Cardiac muscle cell (in vitro differentiated cells and primary cell): ENCODE measurements at regions not wholly inside any gene's neighbourhood (a gene's known extent, or its start where the extent isn't known, plus 50 kb on each side); places are given as distances from the start of the nearest gene placed in this dataset.
A peak's percentile ranks its signal among the peaks of the same experiment; 100 is the strongest.
"Not testable (repeated sequence)": the region's sequence is repeated elsewhere in the genome, so short reads cannot be mapped to it uniquely, and the experiment has no call there.

Experiments used
- DNase-seq, 2 donors: peaks; one replicate each; pipeline versions ENCODE4 v3.0.0 to v3.0.0-alpha.2; 2010 to 2017; ENCODE audit warnings: low read depth in 1 of 2, low spot score in 1 of 2
- H3K27ac ChIP-seq: fragments of 200-600 bp; sonication (generic); 2 replicates; pipeline ENCODE4 v1.5.1; 2016
- H3K27me3 ChIP-seq: fragments of 200-600 bp; sonication (generic); 2 replicates; pipeline ENCODE4 v1.6.0; 2016; ENCODE audit warnings: control low read depth
- H3K36me3 ChIP-seq: fragments of 200-600 bp; sonication (generic); 2 replicates; pipeline ENCODE4 v1.5.1; 2016; ENCODE audit warnings: control low read depth
- H3K4me1 ChIP-seq: fragments of 200-600 bp; sonication (generic); 2 replicates; pipeline ENCODE4 v1.8.1; 2017; ENCODE audit warnings: low read depth, mild to moderate bottlenecking, mixed run types
- H3K4me3 ChIP-seq: fragments of 200-600 bp; sonication (generic); 2 replicates; pipeline ENCODE4 v1.5.1; 2016; ENCODE audit warnings: mild to moderate bottlenecking
- H3K9me3 ChIP-seq: fragments of 200-600 bp; sonication (generic); 2 replicates; pipeline ENCODE4 v1.5.1; 2017; ENCODE audit warnings: low read depth, mild to moderate bottlenecking, control low read depth
- CTCF ChIP-seq: IDR thresholded peaks from 2 replicates; pipeline ENCODE4 v1.5.1; 2012; ENCODE audit warnings: low read depth, mild to moderate bottlenecking, low read length

GRCh38 chr15:75792236-75792635, 51.0 kb upstream of the UBE2Q2 start:
- not testable (repeated sequence) for DNase-seq, H3K36me3 ChIP-seq, H3K9me3 ChIP-seq

DNA sequence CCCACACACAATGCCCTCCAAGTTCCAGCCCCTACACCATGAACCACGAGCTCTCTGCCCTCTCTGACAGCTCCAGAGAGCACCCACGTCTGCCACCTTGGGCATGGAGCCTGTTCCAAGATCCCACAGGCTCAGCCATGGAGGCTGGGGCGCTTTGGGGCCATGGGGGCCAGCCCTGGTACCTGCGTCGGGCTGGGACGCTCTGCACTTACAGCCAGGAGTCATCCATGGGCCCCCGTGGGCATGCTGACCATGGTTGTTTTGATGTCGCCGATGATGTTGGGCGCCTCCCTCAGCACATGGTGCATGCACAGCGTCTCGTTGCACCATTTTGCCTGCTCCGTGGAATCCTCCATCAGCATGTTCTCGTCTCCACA, 51.9 kb upstream of the UBE2Q2 start:
- no peak for DNase-seq
- no peaks in the 10 kb centered on the region for H3K36me3 ChIP-seq
- no peak overlapping the region for H3K4me3 ChIP-seq
- H3K27ac ChIP-seq, result no peak overlapping the region
- peaks cover 46% of the 10 kb centered on the region for H3K27me3 ChIP-seq
- no peaks in the 10 kb centered on the region for H3K4me1 ChIP-seq
- no peaks in the 10 kb centered on the region for H3K9me3 ChIP-seq
- no peak for TF ChIP-seq CTCF

More at GRCh38 chr15:75792236-75792635, 51.0 kb upstream of the UBE2Q2 start:
- H3K4me3 ChIP-seq, H3K4me1 ChIP-seq, H3K27ac ChIP-seq: not testable (repeated sequence)
- H3K27me3 ChIP-seq, result peaks cover 36% of the 10 kb centered on the region

DNA sequence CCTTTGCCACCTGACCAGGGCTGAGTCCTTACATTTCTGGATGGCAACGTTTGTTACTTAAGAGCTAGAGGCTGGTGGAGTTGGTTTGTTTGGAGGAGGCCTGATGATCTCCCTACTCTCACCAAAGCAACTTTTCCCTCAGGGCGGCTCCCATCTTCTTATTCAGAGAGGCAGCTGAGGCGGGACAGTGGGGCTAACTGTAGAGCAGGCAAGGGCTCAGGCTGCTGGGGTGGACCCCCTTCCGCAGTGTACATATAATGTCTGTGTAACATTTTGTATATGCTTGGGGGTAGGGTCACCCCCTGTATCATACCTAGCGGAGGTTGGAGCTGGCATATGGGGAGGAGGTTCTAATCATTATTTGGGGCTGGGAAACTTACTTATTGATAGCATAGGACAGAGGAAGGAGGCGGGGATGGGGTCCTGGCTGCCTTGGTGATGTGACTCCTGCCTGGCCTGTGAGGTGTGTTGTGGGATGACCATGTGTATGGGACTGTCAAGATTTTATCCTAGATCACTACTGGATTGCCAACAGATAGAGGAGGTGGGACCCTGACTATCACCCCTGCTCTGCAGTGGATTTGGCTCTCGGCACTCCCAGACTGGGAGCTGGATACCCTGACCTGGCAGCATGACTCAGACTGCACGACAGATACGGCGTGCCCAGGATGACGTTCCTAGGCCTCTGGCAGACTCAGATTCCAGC, 52.5 kb upstream of the UBE2Q2 start:
- no peak overlapping the region for H3K27ac ChIP-seq
- TF ChIP-seq CTCF, result no peak
- no peaks in the 10 kb centered on the region for H3K36me3 ChIP-seq
- H3K4me1 ChIP-seq, result no peaks in the 10 kb centered on the region
- H3K27me3 ChIP-seq, result peaks cover 49% of the 10 kb centered on the region
- H3K9me3 ChIP-seq, result no peaks in the 10 kb centered on the region
- DNase-seq, result no peak
- no peak overlapping the region for H3K4me3 ChIP-seq

DNA sequence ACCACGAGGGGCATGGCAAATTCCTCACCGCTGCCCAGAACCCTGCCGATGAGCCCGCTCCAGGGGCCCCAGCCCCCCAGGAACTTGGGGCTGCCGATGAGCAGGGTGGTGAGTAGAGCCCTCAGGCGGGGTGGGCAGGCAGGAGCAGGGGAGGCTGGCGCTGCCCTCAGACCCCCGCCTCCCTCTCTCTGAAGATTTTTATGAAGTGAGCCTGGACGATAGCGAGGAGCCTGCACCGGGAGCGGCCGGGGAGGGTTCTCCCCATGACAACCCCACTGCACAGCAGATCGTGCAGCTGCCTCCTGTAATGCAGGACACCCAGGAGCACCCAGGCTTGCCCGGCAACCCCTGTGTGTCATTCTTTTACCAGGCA, 56.7 kb upstream of the UBE2Q2 start:
- Histone ChIP-seq H3K27me3 (peaks cover 56% of the 10 kb centered on the region), H3K27ac (no peak overlapping the region), H3K4me1 (no peaks in the 10 kb centered on the region), H3K4me3 (peak overlapping the region; percentile 2), H3K9me3 (no peaks in the 10 kb centered on the region), H3K36me3 (no peaks in the 10 kb centered on the region)
- TF ChIP-seq CTCF, result no peak
- no peak for DNase-seq

GRCh38 chr15:75785771-75786574, 57.3 kb upstream of the UBE2Q2 start:
- H3K27me3 ChIP-seq, result peaks cover 53% of the 10 kb centered on the region
- DNase-seq, result peak; percentile 21 to 78
- no peaks in the 10 kb centered on the region for H3K4me1 ChIP-seq
- H3K4me3 ChIP-seq, result peak overlapping the region; percentile 2
- TF ChIP-seq CTCF, result no peak
- no peak overlapping the region for H3K27ac ChIP-seq
- no peaks in the 10 kb centered on the region for H3K9me3 ChIP-seq
- H3K36me3 ChIP-seq, result no peaks in the 10 kb centered on the region

GRCh38 chr15:75784511-75785480, 58.5 kb upstream of the UBE2Q2 start:
- not testable (repeated sequence) for H3K4me1 ChIP-seq, H3K27ac ChIP-seq, H3K4me3 ChIP-seq, H3K36me3 ChIP-seq, H3K9me3 ChIP-seq, DNase-seq
- H3K27me3 ChIP-seq, result peaks cover 55% of the 10 kb centered on the region

GRCh38 chr15:75783566-75783965, 59.7 kb upstream of the UBE2Q2 start:
- DNase-seq, H3K27ac ChIP-seq, H3K9me3 ChIP-seq, H3K4me1 ChIP-seq, H3K36me3 ChIP-seq, H3K4me3 ChIP-seq: not testable (repeated sequence)
- H3K27me3 ChIP-seq, result peaks cover 43% of the 10 kb centered on the region
